ENCODE measurements at regions not wholly inside any gene's neighbourhood (a gene's known extent, or its start where the extent isn't known, plus 50 kb on each side); places are given as distances from the start of the nearest gene placed in this dataset.
A peak's percentile ranks its signal among the peaks of the same experiment; 100 is the strongest.
"Not testable (repeated sequence)": the region's sequence is repeated elsewhere in the genome, so short reads cannot be mapped to it uniquely, and the experiment has no call there.

GRCh38 chr15:30470601-30471365 is 56.7 kb upstream of the GOLGA8R start:
- POLR2A ChIA-PET, H3K4me3 Mint-ChIP-seq, H3K9me3 Mint-ChIP-seq, H3K27me3 Mint-ChIP-seq, H3K27ac Mint-ChIP-seq, H3K4me1 Mint-ChIP-seq, H3K36me3 Mint-ChIP-seq: not testable (repeated sequence)
- ATAC-seq (peak; percentile 79 to 86), DNase-seq (peak; percentile 14 to 78 (median 61))

- H3K4me1 Mint-ChIP-seq, POLR2A ChIA-PET, H3K36me3 Mint-ChIP-seq, H3K27ac Mint-ChIP-seq, DNase-seq, H3K4me3 Mint-ChIP-seq, H3K27me3 Mint-ChIP-seq, H3K9me3 Mint-ChIP-seq: not testable (repeated sequence)
- ATAC-seq, result peak in 1 of 2 donors; percentile 35
These were observed 57.3 kb upstream of the GOLGA8R start for GRCh38 chr15:30471366-30471749.

- H3K36me3 Mint-ChIP-seq, POLR2A ChIA-PET, H3K27ac Mint-ChIP-seq, H3K4me1 Mint-ChIP-seq, H3K4me3 Mint-ChIP-seq, H3K27me3 Mint-ChIP-seq, H3K9me3 Mint-ChIP-seq, DNase-seq: not testable (repeated sequence)
- ATAC-seq, result peak in 1 of 2 donors; percentile 31
These were observed 57.9 kb upstream of the GOLGA8R start for GRCh38 chr15:30471817-30472551.

- H3K4me1 Mint-ChIP-seq, ATAC-seq, POLR2A ChIA-PET, DNase-seq, H3K27ac Mint-ChIP-seq, H3K27me3 Mint-ChIP-seq, H3K4me3 Mint-ChIP-seq, H3K9me3 Mint-ChIP-seq: not testable (repeated sequence)
- peaks cover 0 to 44% (median 2%) of the 10 kb centered on the region in 3 donors for H3K36me3 Mint-ChIP-seq
These were observed 67.0 kb upstream of the GOLGA8Q start for GRCh38 chr15:30484887-30485286.

- H3K27me3 Mint-ChIP-seq, POLR2A ChIA-PET, H3K4me1 Mint-ChIP-seq, H3K9me3 Mint-ChIP-seq, H3K27ac Mint-ChIP-seq, ATAC-seq, H3K4me3 Mint-ChIP-seq: not testable (repeated sequence)
- H3K36me3 Mint-ChIP-seq, result peaks cover 0 to 43% (median 2%) of the 10 kb centered on the region in 3 donors
- peak in 1 of 10 donors; percentile 10 for DNase-seq
These were observed 62.6 kb upstream of the GOLGA8Q start for GRCh38 chr15:30489237-30489636.

GRCh38 chr15:30490334-30490733 is 61.5 kb upstream of the GOLGA8Q start:
- H3K27me3 Mint-ChIP-seq, H3K4me1 Mint-ChIP-seq, ATAC-seq, H3K9me3 Mint-ChIP-seq, H3K4me3 Mint-ChIP-seq, POLR2A ChIA-PET, DNase-seq: not testable (repeated sequence)
- Mint-ChIP-seq H3K27ac (peak overlapping the region in 1 of 10 donors; percentile 22), H3K36me3 (peaks cover 0 to 38% (median 2%) of the 10 kb centered on the region in 3 donors)

- H3K9me3 Mint-ChIP-seq, H3K27me3 Mint-ChIP-seq, POLR2A ChIA-PET, H3K27ac Mint-ChIP-seq, ATAC-seq, DNase-seq, H3K4me1 Mint-ChIP-seq, H3K4me3 Mint-ChIP-seq: not testable (repeated sequence)
- peaks cover 0 to 12% (median 0%) of the 10 kb centered on the region in 3 donors for H3K36me3 Mint-ChIP-seq
These were observed 57.9 kb upstream of the GOLGA8Q start for GRCh38 chr15:30493947-30494346.

- H3K36me3 Mint-ChIP-seq, H3K27ac Mint-ChIP-seq, H3K4me1 Mint-ChIP-seq, DNase-seq, ATAC-seq, POLR2A ChIA-PET, H3K27me3 Mint-ChIP-seq, H3K4me3 Mint-ChIP-seq, H3K9me3 Mint-ChIP-seq: not testable (repeated sequence)
These were observed 54.6 kb upstream of the GOLGA8Q start for GRCh38 chr15:30497275-30497674.

GRCh38 chr15:30499233-30499632 is 52.6 kb upstream of the GOLGA8Q start:
- ATAC-seq, H3K36me3 Mint-ChIP-seq, DNase-seq, H3K4me3 Mint-ChIP-seq, H3K27ac Mint-ChIP-seq, POLR2A ChIA-PET, H3K9me3 Mint-ChIP-seq, H3K4me1 Mint-ChIP-seq, H3K27me3 Mint-ChIP-seq: not testable (repeated sequence)

GRCh38 chr15:30500511-30500910 is 51.3 kb upstream of the GOLGA8Q start:
- POLR2A ChIA-PET, H3K27me3 Mint-ChIP-seq, H3K36me3 Mint-ChIP-seq, H3K4me3 Mint-ChIP-seq, DNase-seq, H3K27ac Mint-ChIP-seq, H3K9me3 Mint-ChIP-seq, ATAC-seq, H3K4me1 Mint-ChIP-seq: not testable (repeated sequence)

Data from naive thymus-derived CD8-positive, alpha-beta T cell (primary cell).